ENCODE measurements at regions not wholly inside any gene's neighbourhood (a gene's known extent, or its start where the extent isn't known, plus 50 kb on each side); places are given as distances from the start of the nearest gene placed in this dataset.

DNA sequence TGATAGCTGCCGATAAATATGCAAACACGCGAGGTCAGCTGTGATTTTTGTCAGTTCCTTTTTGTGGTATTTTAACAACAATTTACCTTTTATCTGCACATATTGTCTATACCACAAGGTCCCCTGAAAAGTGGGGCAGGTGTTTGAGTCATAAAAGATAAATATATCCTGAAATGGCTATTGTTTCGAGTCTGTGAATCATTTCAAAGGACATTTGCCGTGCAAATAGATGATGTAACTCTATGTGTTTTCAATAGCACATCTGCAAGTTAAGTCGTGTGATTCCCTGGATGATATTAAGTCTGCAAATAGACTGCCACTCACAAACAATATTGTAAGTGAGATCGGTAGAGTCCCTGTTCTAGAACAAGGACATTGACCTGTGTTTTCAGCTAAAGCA is 193.0 kb upstream of the PITRM1 start:
- Histone ChIP-seq H3K27ac (ENCODE audit: low read depth, low read length) (no peak overlapping the region), H3K27me3 (ENCODE audit: control insufficient read depth, insufficient read depth, low read length) (no peaks in the 10 kb centered on the region), H3K9me3 (ENCODE audit: control insufficient read depth, insufficient read depth, low read length) (peaks cover 9% of the 10 kb centered on the region), H3K4me3 (ENCODE audit: low read depth, low read length) (no peak overlapping the region)
- ChIA-PET POLR2A (no interaction called here), CTCF (no interaction called here)
- TF ChIP-seq, protein P1, sequence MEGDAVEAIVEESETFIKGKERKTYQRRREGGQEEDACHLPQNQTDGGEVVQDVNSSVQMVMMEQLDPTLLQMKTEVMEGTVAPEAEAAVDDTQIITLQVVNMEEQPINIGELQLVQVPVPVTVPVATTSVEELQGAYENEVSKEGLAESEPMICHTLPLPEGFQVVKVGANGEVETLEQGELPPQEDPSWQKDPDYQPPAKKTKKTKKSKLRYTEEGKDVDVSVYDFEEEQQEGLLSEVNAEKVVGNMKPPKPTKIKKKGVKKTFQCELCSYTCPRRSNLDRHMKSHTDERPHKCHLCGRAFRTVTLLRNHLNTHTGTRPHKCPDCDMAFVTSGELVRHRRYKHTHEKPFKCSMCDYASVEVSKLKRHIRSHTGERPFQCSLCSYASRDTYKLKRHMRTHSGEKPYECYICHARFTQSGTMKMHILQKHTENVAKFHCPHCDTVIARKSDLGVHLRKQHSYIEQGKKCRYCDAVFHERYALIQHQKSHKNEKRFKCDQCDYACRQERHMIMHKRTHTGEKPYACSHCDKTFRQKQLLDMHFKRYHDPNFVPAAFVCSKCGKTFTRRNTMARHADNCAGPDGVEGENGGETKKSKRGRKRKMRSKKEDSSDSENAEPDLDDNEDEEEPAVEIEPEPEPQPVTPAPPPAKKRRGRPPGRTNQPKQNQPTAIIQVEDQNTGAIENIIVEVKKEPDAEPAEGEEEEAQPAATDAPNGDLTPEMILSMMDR (IDR thresholded peaks at IDR 0.05; ENCODE audit: low read depth, low read length), result no peak
- no peak for DNase-seq (ENCODE audit: low read depth, low spot score)

DNA sequence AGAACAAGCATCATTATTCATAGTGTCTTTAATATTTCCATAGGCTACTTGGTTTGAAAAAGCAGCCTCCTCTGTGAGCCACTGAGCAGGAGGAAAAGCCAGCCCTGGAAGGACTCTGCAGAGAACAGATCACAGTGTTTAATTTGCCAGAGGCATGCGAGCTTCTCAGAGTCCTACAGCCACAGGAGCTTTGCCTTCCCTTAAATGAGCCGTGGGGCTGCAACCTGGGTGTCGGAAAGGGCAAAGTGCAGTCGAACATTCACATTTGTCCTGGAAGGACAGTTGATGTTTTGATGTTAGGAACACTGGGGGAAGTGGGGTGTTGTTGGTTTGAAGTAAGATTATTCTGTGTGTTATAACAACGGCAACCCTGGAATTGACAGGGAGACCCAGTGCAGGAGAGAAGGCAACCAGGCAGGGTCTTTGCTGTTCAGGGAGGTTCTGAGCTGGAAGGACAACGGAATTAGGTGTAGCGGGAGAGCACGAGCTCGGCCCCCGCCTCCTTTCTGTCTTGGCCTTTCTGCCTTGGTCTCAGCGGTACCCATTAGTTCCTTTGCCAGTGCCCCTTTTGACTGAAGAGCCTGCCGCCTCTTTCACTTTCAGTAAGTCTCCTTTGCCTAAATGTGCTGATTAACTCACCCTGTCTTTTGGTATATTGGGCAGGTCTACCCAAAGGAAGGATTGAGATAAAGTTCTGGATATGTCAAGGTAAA is 192.3 kb upstream of the PITRM1 start:
- ChIA-PET POLR2A (no interaction called here), CTCF (no interaction called here)
- Histone ChIP-seq H3K27ac (ENCODE audit: low read depth, low read length) (no peak overlapping the region), H3K9me3 (ENCODE audit: control insufficient read depth, insufficient read depth, low read length) (peaks cover 9% of the 10 kb centered on the region), H3K4me3 (ENCODE audit: low read depth, low read length) (no peak overlapping the region), H3K27me3 (ENCODE audit: control insufficient read depth, insufficient read depth, low read length) (no peaks in the 10 kb centered on the region)
- TF ChIP-seq, protein P1 (IDR thresholded peaks at IDR 0.05; ENCODE audit: low read depth, low read length), result no peak
- no peak for DNase-seq (ENCODE audit: low read depth, low spot score)

DNA sequence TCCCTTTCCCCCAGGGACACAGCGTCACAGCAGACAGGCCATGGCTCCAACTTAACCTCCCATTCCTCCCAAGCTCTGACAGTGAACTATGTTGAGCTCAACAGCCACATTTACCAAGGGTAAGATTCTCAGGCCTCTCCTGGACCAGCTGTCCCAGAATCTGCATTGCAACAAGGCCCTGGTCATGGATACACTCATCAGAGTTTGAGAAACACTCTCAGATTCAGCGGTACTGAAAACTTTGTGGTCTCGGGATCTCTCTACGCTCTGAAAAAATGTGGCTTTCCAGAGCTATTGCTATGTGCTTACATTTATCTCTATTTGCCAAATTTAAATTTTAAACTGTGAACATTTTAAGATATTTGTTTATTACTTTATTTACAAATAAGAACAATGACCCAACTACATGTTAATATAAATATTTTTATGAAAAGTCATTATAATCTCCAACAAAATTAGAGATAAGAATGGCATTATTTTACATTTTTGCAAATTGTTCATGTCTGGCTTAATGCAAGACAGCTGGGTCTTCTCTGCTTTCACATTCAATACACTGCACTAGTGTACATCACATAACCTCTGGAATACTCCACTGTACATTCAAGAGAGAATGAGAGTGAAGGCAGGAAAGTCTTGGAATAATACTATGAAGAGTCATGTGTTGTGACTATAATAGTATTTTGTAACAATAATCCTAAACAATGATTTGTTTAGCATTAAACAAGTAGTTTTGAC is 190.9 kb upstream of the PITRM1 start:
- TF ChIP-seq, protein P1 (IDR thresholded peaks at IDR 0.05; ENCODE audit: low read depth, low read length), result no peak
- Histone ChIP-seq H3K27ac (ENCODE audit: low read depth, low read length) (peak overlapping the region; percentile 91), H3K4me3 (ENCODE audit: low read depth, low read length) (no peak overlapping the region), H3K9me3 (ENCODE audit: control insufficient read depth, insufficient read depth, low read length) (peaks cover 9% of the 10 kb centered on the region), H3K27me3 (ENCODE audit: control insufficient read depth, insufficient read depth, low read length) (no peaks in the 10 kb centered on the region)
- peak; percentile 59 for DNase-seq (ENCODE audit: low read depth, low spot score)
- ChIA-PET POLR2A (interaction anchor here (0.6 to 0.9 kb wide), 3 partner anchors 10 to 74 kb away, joined by 3 to 6 read pairs (median 4); no protein-coding TSS in a partner anchor), CTCF (no interaction called here)

DNA sequence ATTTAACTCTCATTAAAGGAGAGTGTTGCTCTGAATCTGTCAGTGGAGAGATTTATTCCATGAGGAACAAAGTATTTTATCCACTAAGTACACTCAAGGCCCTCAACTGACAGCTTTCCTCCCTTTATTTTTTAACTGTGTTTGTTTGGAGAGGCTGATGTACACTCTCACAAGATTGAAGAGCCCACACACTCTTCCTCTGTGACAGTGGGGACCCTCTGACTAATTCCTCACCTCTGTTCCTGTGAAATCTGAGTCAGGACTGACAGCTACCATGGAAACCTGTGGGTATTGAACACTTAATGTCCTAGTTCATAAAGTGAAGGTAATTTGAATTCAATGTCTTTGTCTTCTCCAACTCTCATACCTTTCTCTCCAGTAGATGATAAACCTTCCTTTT is 189.8 kb upstream of the PITRM1 start:
- Histone ChIP-seq H3K27me3 (ENCODE audit: control insufficient read depth, insufficient read depth, low read length) (no peaks in the 10 kb centered on the region), H3K27ac (ENCODE audit: low read depth, low read length) (no peak overlapping the region), H3K4me3 (ENCODE audit: low read depth, low read length) (no peak overlapping the region), H3K9me3 (ENCODE audit: control insufficient read depth, insufficient read depth, low read length) (peaks cover 9% of the 10 kb centered on the region)
- TF ChIP-seq, protein P1 (IDR thresholded peaks at IDR 0.05; ENCODE audit: low read depth, low read length), result no peak
- POLR2A ChIA-PET, result no interaction called here
- CTCF ChIA-PET, result no interaction called here
- no peak for DNase-seq (ENCODE audit: low read depth, low spot score)

DNA sequence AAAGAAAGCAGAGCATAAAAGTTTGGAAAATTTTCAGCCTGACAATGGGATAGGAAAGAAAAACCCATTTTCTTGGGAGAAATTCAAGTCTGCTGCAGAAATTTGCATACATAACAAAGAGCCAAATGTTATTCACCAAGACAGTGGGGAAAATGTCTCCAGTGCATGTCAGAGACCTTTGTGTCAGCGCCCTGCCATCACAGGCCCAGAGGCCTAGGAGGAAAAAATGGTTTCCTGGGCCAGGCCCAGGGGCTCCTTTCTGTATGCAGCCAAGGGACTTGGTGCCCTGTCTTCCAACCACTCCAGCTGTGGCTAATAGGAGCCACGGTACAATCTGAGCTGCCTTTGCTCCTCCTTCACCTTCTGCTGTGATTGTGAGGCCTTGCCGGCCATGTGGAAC is 189.1 kb upstream of the PITRM1 start:
- no peak overlapping the region for H3K27ac ChIP-seq (ENCODE audit: low read depth, low read length)
- H3K27me3 ChIP-seq (ENCODE audit: control insufficient read depth, insufficient read depth, low read length), result no peaks in the 10 kb centered on the region
- no peak overlapping the region for H3K4me3 ChIP-seq (ENCODE audit: low read depth, low read length)
- ChIA-PET CTCF (no interaction called here), POLR2A (no interaction called here)
- peaks cover 9% of the 10 kb centered on the region for H3K9me3 ChIP-seq (ENCODE audit: control insufficient read depth, insufficient read depth, low read length)
- TF ChIP-seq, protein P1 (IDR thresholded peaks at IDR 0.05; ENCODE audit: low read depth, low read length), result no peak
- no peak for DNase-seq (ENCODE audit: low read depth, low spot score)

All from AG04450 (cell line).